ENCODE measurements at regions not wholly inside any gene's neighbourhood (a gene's known extent, or its start where the extent isn't known, plus 50 kb on each side); places are given as distances from the start of the nearest gene placed in this dataset.

DNA sequence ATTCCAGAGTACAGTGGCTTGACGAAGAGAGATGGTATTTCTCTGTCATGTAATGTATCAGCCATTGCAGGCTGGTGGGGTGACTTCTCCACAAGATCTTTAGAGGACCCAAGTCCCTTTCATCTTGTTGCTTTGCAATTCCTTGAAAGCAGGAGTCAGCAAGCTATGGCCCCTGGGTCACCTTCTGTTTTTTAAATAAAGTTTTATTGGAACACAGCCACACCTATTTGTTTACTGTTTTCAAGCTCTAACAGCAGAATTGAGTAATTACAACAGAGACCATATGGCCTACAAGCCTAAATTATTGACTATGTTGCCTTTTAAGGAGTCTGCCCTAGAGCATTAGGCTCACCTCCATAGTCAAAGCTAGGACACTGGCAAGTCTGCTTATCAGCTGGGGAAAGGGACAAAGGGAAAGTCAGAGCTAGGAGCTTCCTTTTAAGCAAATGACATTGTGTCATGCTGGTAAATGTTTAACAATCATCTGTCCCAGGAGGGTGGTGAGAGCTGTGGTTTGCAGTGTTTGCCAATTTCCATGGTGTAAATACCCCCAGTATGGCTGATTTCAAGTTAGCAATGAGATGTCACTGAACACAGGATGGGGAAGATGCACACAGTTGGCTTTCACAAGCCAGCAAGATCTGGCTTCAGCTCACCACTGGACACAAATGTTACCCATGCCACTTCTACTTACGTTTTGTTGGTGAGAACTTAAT lies 87.7 kb upstream of the PWP1 start:
- in situ Hi-C loops (cut with HindIII; ENCODE audit: low sequenced_read_pairs) = no loop called here

DNA sequence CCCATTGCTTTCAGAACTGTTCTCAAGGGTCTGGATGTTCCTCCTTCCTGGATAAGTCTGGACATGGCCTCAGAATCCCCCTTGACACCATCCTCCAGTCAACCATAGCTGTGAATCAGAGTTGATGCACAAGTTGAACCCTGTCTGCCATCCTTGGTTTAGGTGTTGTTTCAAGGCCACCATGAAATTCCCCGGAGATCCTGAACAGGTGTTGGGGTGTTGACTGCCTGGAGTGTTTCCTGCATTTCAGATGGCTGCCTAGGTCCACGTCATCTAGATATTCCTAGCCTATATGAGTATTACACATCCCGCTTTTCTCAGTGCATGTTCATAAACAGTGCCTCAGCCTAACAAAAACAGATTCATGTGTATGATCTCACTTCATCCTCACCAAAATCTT lies 86.7 kb upstream of the PWP1 start:
- in situ Hi-C loops (cut with HindIII; ENCODE audit: low sequenced_read_pairs) = no loop called here

DNA sequence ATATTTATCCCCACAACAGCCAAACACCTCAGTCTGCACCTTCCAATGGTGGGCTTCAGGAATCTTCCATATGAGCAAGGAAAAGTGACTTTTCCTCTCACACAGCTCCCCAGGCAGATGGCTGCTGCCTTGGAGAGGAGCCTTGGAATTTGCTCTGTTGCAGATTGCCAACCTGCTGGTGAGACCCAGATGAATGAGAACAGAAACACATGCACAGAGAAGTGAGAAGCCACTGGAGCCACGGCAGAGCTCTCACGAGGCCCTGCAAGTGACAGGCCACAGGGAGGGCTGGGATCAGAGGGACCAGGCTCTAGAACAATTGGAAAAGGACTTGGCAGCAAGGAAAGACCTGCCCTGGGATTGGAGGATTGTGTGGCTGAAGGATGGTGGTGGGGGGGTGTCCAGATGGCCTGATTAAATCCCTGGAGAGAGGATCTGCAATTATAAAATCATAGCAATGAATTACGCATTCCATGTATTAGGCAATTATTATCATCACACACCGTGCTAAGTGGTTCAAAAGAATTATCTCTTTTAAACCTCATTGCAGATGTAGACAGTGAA lies 84.9 kb upstream of the PWP1 start:
- in situ Hi-C loops (cut with HindIII; ENCODE audit: low sequenced_read_pairs) = loop anchor here (5.0 to 25.0 kb wide), 2 partner anchors 288 to 468 kb away; a partner anchor contains a TSS

DNA sequence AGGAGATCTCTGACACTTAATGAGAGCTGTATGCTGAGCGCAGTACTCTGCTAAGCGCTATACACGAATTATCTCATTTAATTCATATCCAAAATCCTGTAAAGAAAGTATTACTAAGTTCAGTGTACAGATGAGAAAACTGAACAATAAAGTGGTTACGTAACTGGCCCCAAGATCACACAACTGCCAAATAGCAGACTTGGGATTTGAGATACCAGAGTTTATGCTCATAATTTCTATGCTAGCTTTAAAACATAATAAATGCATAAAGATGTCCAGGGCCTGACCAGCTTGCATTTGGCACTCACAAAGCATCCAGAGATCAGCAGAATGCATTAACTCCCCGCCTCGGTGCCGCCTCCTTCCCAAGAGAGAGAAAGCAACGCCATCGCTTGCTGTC lies 83.2 kb upstream of the PWP1 start:
- in situ Hi-C loops (cut with HindIII; ENCODE audit: low sequenced_read_pairs) = loop anchor here (5.0 to 25.0 kb wide), 2 partner anchors 290 to 470 kb away; a partner anchor contains a TSS

DNA sequence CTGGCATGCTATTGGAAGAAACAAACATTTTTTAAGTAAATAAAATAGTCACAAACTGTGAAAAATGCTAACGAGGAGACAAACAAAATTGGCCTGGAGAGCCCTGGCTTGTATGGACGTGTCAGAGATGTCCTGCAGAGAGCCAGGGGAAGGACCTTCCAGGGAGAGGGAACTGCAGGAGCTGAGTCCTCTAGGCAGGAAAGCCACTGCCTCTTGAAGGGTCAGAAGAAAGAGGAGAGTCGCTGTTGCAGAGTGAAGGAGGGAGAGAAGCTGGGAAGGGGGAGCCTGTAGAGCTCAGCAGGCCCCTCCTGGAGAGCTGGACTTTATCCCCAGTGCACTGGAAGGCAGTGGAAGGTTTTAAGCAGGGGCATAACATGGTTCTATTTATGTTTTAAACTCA lies 80.3 kb upstream of the PWP1 start:
- in situ Hi-C loops (cut with HindIII; ENCODE audit: low sequenced_read_pairs) = loop anchor here (25.0 kb wide), 1 partner anchor 293 kb away; a partner anchor contains a TSS

DNA sequence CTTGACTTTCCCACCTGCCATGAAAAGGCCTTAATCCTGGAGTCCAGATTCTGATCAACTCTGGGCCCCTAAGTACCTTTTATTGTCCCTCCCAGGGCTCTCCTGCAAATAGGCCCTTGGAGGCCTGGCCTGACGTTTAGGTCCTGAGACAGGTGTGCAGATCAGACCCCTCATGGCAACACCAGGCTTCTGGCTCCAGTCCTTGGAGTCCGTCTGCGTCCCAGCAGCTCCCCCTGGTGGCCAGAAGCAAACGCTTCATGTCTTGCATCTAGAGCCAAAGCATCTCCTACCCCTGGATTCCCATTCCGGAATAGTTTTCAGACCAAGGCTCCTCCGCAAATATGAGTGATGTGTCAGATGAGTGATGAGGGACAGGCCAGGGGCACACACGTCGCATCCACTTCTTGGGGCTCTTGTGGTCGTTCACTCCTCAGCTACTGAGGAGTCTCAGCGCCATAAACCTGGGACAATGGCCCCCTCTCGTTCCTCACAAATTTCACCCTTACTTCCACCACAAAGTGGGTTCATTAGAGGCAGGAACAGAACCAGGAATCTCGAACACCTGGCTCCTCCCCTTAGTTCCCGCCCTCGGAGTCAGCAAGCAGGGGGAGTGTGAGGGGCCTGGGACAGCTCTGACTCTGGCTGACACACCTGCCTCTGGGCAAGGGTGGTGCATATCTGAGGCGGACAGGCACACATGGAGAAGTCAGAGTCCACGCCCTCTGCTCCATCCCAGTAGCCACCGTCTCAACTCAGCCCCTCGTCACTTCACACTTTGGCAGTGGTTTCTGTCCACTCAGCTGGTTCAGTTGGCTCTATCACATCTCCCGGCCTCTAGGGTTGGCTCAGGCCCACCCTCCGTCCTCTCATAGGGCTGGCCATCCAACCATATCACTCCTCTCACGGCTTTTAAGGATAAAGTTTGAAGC lies 77.9 kb upstream of the PWP1 start:
- in situ Hi-C loops (cut with HindIII; ENCODE audit: low sequenced_read_pairs) = loop anchor here (25.0 kb wide), 1 partner anchor 295 kb away; a partner anchor contains a TSS

DNA sequence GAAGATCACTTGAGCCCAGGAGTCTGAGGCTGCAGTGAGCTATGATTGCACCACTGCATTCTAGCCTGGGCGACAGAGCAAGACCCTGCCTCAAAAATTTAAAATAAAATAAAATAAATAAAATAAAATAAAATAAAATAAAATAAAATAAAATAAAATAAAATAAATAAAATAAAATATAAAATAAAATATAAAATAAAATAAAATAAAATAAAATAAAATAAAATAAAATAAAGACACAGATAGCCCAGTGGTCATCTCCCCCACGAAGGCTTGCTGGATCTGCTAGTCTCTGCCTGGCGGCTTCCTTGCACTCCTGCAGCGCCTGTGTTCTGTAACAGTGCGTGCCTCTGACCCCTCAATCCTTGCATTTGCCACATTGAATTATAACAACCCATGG lies 76.8 kb upstream of the PWP1 start:
- in situ Hi-C loops (cut with HindIII; ENCODE audit: low sequenced_read_pairs) = loop anchor here (25.0 kb wide), 1 partner anchor 296 kb away; a partner anchor contains a TSS

DNA sequence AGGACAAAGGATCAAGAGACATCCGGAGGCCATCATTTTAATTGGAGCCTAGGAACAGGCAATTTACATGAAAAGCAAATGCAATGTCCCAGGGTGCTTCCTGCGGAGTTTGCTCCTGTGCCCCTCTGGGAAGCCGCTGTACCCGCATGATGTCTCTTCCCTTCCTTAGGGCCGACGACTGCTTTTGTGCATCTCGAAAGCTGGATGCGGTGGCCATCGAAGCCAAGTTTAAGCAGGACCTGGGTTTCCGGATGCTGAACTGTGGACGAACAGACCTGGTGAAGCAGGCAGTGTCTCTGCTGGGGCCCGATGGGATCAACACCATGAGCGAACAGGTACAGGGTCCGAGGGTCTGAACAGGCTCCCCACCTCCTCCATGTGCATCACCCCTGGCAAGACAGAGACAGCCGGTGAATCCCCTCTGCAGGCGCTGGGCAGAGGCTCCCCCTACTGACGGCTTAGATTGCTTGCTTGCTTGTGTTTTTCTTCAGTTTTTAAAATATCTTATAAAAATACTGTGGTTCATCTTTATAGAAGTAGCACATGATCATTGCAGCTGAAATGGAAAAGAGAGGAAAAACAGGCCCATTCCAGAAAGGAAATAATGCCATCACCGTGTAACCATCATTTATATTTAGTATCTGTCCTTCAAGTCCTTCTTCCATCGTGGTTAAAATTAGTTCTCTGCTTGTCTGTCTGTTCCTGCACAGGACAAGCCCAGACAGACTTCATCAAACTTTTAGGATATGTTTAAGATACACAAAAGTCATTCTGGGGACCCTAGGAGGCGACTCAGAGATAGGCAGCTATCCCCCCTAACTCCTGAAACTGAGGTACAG lies 75.4 kb upstream of the PWP1 start:
- in situ Hi-C loops (cut with HindIII; ENCODE audit: low sequenced_read_pairs) = loop anchor here (25.0 kb wide), 1 partner anchor 298 kb away; a partner anchor contains a TSS

DNA sequence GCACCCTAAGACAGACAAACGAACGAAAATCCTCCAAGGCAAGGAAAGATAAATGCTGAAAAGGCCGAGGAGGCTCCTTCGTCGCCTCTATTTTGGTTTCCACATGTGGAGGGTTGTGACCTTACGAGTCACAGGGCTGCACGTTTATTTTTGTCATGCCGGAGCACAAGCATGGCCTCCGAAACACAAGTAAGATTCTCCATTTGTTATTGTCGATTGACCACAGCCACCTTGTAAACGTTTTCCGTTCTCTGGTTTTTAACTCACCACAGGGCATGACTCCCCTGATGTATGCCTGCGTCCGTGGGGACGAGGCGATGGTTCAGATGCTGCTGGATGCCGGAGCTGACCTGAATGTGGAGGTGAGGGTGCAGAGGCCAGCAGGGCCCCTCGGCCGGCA lies 73.1 kb upstream of the PWP1 start:
- in situ Hi-C loops (cut with HindIII; ENCODE audit: low sequenced_read_pairs) = loop anchor here (25.0 kb wide), 1 partner anchor 300 kb away; a partner anchor contains a TSS

DNA sequence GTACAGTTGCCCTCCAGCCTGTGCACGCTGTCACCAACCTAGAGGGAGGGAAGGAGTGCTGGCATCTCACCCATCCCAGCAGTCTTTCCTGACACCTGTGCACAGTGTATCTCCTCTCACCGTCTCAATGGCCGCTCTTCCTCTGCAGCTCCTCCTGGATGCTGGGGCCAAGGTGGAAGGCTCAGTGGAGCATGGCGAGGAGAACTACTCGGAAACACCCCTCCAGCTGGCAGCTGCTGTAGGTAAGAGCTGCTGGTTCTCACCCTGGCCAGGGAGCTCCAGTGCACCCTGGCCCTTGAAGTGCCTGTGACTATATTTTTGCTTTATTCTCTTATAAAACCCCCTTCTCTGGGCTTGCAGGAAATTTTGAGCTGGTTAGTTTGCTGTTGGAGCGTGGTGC lies 68.7 kb upstream of the PWP1 start:
- in situ Hi-C loops (cut with HindIII; ENCODE audit: low sequenced_read_pairs) = loop anchor here (25.0 kb wide), 1 partner anchor 305 kb away; a partner anchor contains a TSS

DNA sequence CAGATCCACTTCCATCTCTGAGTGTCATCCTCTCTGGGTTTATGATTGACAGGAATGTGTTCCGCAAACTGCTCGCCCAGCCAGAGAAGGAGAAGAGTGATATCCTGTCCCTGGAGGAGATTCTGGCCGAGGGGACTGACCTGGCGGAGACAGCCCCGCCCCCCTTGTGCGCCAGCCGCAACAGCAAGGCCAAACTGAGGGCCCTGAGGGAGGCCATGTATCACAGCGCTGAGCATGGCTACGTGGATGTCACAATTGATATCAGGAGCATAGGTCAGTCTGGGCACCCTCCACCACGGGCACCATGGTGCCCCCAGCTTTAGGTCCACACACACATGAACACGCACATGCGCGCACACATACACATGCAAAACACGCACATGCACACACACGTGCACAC lies 67.5 kb upstream of the PWP1 start:
- in situ Hi-C loops (cut with HindIII; ENCODE audit: low sequenced_read_pairs) = loop anchor here (25.0 kb wide), 1 partner anchor 306 kb away; a partner anchor contains a TSS

DNA sequence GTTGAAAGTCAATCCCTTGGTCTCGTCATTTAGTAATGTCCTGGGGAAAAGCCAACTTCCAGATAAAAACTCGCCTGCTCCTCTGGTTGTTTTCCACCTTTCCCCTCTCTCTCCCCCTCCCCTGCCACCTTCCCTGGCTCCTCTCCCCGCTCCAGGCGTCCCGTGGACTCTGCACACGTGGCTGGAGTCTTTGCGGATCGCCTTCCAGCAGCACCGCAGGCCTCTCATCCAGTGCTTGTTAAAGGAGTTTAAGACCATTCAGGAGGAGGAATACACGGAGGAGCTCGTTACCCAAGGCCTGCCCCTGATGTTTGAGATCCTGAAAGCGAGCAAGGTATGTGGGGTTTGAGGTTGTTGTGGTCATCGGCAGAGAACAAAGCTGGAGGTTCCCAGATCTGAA lies 65.8 kb upstream of the PWP1 start:
- in situ Hi-C loops (cut with HindIII; ENCODE audit: low sequenced_read_pairs) = loop anchor here (5.0 to 25.0 kb wide), 2 partner anchors 52 to 308 kb away; a partner anchor contains a TSS

DNA sequence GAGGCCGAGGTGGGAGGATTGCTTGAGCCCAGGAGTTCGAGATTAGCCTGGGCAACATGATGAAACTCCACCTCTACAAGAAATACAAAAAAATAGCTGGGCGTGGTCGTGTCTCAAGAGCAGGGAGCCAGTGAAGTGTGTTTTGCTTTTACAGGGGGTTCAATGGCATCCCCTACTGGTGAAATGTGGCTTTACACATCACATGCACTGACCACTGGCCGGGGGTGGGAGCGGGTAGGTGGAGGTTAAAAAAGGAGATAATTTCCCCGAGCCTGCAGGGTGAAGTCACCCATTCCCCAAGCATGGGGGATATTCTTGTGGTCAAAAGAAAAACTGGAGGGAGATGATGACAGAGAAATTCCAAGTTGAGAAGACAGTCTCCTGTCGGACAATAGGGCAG lies 63.6 kb upstream of the PWP1 start:
- in situ Hi-C loops (cut with HindIII; ENCODE audit: low sequenced_read_pairs) = loop anchor here (5.0 to 25.0 kb wide), 2 partner anchors 50 to 310 kb away; a partner anchor contains a TSS

DNA sequence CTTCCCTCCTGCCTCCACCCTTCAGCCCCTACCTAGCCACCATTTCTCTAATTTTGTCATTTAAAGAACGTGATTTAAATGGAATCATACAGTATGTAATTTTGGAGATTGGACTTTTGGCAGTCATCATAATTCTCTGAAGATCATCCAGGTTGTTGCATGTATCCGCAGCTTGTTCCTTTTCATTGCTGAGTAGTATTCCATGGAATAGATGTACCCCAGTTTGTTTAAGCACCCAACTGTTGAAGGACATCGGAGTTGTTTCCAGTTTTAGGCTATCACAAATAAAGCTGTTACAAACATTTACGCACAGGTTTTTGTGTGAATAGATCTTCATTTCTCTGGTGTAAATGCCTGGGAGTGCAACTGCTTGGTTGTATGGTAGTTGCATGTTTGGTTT lies 61.1 kb upstream of the PWP1 start:
- in situ Hi-C loops (cut with HindIII; ENCODE audit: low sequenced_read_pairs) = loop anchor here (5.0 to 25.0 kb wide), 2 partner anchors 48 to 312 kb away; a partner anchor contains a TSS

DNA sequence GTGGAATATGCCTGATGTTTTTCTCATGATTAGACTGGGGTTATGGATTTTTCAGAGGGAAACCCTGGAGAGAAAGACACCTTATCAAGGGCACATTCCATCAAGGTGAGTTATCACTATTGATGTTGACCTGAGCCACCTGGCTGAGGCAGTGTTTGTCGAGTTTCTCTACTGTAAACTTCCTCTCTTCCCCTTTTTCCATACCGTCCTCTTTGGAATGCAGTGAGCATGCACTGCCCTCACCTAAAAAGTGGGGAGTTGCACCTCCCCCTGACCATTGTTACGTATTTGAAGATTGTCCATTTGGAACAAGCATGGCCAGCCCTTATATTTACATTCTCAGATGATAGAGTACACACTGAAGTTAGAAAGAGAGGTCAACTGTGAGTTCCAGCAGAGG lies 53.9 kb upstream of the PWP1 start:
- in situ Hi-C loops (cut with HindIII; ENCODE audit: low sequenced_read_pairs) = no loop called here

DNA sequence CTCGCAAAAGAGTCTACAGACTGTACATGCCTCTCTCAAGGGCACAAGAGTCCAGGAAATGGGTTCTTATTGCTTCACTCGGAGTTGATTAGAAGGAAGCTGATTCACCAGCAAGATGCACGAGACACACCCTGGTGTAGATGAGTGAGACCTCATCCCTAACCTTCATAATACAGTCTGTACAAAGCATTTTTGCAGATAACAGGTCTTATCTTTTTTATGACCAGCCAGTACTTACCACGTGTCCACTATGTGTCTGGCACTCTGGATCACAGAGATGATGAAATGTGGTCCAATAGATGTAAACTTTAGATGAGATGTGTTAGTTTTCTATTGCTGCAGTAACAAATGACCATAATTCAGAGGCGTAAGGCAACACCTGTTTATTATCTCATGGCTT lies 53.4 kb upstream of the PWP1 start:
- in situ Hi-C loops (cut with HindIII; ENCODE audit: low sequenced_read_pairs) = no loop called here

DNA sequence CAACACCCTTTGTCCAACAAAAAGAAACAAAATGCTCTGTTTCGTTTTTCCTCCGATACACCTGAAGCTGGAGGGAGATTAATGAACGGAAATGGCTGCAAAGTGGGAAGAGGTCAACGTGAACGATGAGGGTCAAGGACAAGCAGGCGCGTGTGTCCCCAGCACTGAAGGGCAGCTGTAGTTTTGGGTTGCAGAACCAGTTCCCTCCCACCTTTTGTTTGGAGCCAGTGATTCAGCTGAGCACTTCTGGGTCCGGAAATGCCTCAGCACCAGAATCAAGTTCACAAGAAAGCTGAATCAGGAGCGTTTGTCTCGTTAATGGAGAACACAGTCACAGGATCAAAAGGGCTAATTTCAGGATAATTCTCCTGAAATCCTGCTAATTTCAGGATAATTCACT lies 51.1 kb upstream of the PWP1 start:
- in situ Hi-C loops (cut with HindIII; ENCODE audit: low sequenced_read_pairs) = no loop called here

DNA sequence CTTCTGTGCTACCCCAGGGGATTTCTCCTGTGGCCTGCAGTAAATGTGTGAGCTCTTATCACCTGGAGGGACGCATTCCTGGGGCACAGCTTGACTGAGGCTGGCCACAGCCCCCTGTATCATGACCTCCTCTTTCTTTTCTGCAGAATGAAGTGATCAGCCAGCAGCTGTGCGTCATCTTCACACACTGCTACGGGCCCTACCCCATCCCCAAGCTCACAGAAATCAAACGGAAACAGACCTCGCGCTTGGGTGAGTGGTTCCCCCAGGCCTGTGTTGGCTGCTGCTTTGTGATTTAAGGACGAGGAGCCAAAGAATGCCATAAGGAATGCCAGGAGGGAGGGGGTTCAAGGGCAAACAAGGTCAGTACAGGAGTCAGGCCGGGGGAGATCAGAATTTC lies 50.5 kb upstream of the PWP1 start:
- in situ Hi-C loops (cut with HindIII; ENCODE audit: low sequenced_read_pairs) = no loop called here

All from endothelial cell of hepatic sinusoid (primary cell).